ENCODE measurements at regions not wholly inside any gene's neighbourhood (a gene's known extent, or its start where the extent isn't known, plus 50 kb on each side); places are given as distances from the start of the nearest gene placed in this dataset.

- TF ChIP-seq CTCF (IDR thresholded peaks at IDR 0.05; ENCODE audit: poor library complexity) (no peak), EZH2phosphoT487 (IDR thresholded peaks at IDR 0.05; ENCODE audit: low read depth, severe bottlenecking, unreplicated experiment) (no peak), EZH2 (IDR thresholded peaks at IDR 0.05; ENCODE audit: borderline replicate concordance) (no peak)
Measured at GRCh38 chr3:103137830-103138229, 703.0 kb downstream of the ZPLD1 start.
